HG03066 (cell line): ENCODE measurements at regions not wholly inside any gene's neighbourhood (a gene's known extent, or its start where the extent isn't known, plus 50 kb on each side); places are given as distances from the start of the nearest gene placed in this dataset.
"Not testable (repeated sequence)": the region's sequence is repeated elsewhere in the genome, so short reads cannot be mapped to it uniquely, and the experiment has no call there.

Experiments
- ATAC-seq: cut with Tn5 transposase; IDR thresholded peaks from one replicate; pipeline ENCODE4 v1.9.1; 2021; ENCODE audit warnings: low read depth; ENCODE audit not compliant: unreplicated experiment

GRCh38 chr1:116185161-116185701 is 74.0 kb downstream of the MAB21L3 start:
- no peak for ATAC-seq

- ATAC-seq: no peak
These were observed 78.3 kb downstream of the MAB21L3 start for GRCh38 chr1:116189481-116189880.

GRCh38 chr1:116191294-116191693 is 80.1 kb downstream of the MAB21L3 start:
- ATAC-seq: no peak

- no peak for ATAC-seq
These were observed 82.6 kb downstream of the MAB21L3 start for GRCh38 chr1:116193768-116194167.

GRCh38 chr1:116194568-116194967 is 83.4 kb downstream of the MAB21L3 start:
- ATAC-seq: no peak

GRCh38 chr1:116195077-116195868 is 84.1 kb downstream of the MAB21L3 start:
- ATAC-seq: no peak

- ATAC-seq: not testable (repeated sequence)
These were observed 89.1 kb downstream of the MAB21L3 start for GRCh38 chr1:116200343-116200742.

- no peak for ATAC-seq
These were observed 90.7 kb downstream of the MAB21L3 start for GRCh38 chr1:116201911-116202310.

- ATAC-seq: no peak
These were observed 92.1 kb downstream of the MAB21L3 start for GRCh38 chr1:116203181-116203723.

- ATAC-seq: no peak
These were observed 92.7 kb downstream of the MAB21L3 start for GRCh38 chr1:116203920-116204319.

GRCh38 chr1:116205941-116206679 is 94.9 kb downstream of the MAB21L3 start:
- no peak for ATAC-seq

- no peak for ATAC-seq
These were observed 96.0 kb downstream of the MAB21L3 start for GRCh38 chr1:116207126-116207735.

- no peak for ATAC-seq
These were observed 96.9 kb downstream of the MAB21L3 start for GRCh38 chr1:116208136-116208535.

GRCh38 chr1:116211294-116211693 is 100.1 kb downstream of the MAB21L3 start:
- no peak for ATAC-seq

- ATAC-seq: no peak
These were observed 107.7 kb downstream of the MAB21L3 start for GRCh38 chr1:116218922-116219321.

GRCh38 chr1:116219651-116220434 is 108.6 kb downstream of the MAB21L3 start:
- no peak for ATAC-seq

- ATAC-seq: no peak
These were observed 112.9 kb downstream of the MAB21L3 start for GRCh38 chr1:116224111-116224510.

- no peak for ATAC-seq
These were observed 113.4 kb downstream of the MAB21L3 start for GRCh38 chr1:116224561-116224960.

GRCh38 chr1:116226017-116226416 is 114.8 kb downstream of the MAB21L3 start:
- ATAC-seq: no peak

- no peak for ATAC-seq
These were observed 117.3 kb downstream of the MAB21L3 start for GRCh38 chr1:116228511-116228910.
